ENCODE measurements at regions not wholly inside any gene's neighbourhood (a gene's known extent, or its start where the extent isn't known, plus 50 kb on each side); places are given as distances from the start of the nearest gene placed in this dataset.
"Not testable (repeated sequence)": the region's sequence is repeated elsewhere in the genome, so short reads cannot be mapped to it uniquely, and the experiment has no call there.

GRCh38 chr6:60574723-60575122 is 1711.3 kb downstream of the KHDRBS2 start:
- not testable (repeated sequence) for DNase-seq

- DNase-seq: not testable (repeated sequence)
These were observed 1713.4 kb downstream of the KHDRBS2 start for GRCh38 chr6:60572607-60573006.

GRCh38 chr6:60571293-60572016 is 1714.6 kb downstream of the KHDRBS2 start:
- DNase-seq: not testable (repeated sequence)

- not testable (repeated sequence) for DNase-seq
These were observed 1715.4 kb downstream of the KHDRBS2 start for GRCh38 chr6:60570599-60570998.

- not testable (repeated sequence) for DNase-seq
These were observed 1718.4 kb downstream of the KHDRBS2 start for GRCh38 chr6:60567447-60568187.

GRCh38 chr6:60566387-60566786 is 1719.6 kb downstream of the KHDRBS2 start:
- not testable (repeated sequence) for DNase-seq

- DNase-seq: not testable (repeated sequence)
These were observed 1726.3 kb downstream of the KHDRBS2 start for GRCh38 chr6:60559702-60560101.

- not testable (repeated sequence) for DNase-seq
These were observed 1738.7 kb downstream of the KHDRBS2 start for GRCh38 chr6:60547340-60547739.

GRCh38 chr6:60524770-60525169 is 1761.3 kb downstream of the KHDRBS2 start:
- DNase-seq: not testable (repeated sequence)

- peak; percentile 4 for DNase-seq
These were observed 1808.3 kb downstream of the KHDRBS2 start for GRCh38 chr6:60477747-60478146.

GRCh38 chr6:60473805-60474204 is 1812.2 kb downstream of the KHDRBS2 start:
- not testable (repeated sequence) for DNase-seq

GRCh38 chr6:60471426-60471825 is 1814.6 kb downstream of the KHDRBS2 start:
- not testable (repeated sequence) for DNase-seq

- DNase-seq: not testable (repeated sequence)
These were observed 1835.6 kb downstream of the KHDRBS2 start for GRCh38 chr6:60450428-60450827.

- DNase-seq: not testable (repeated sequence)
These were observed 1841.5 kb downstream of the KHDRBS2 start for GRCh38 chr6:60444532-60444931.

- not testable (repeated sequence) for DNase-seq
These were observed 1846.3 kb downstream of the KHDRBS2 start for GRCh38 chr6:60439709-60440108.

GRCh38 chr6:60422691-60423090 is 1863.3 kb downstream of the KHDRBS2 start:
- not testable (repeated sequence) for DNase-seq

GRCh38 chr6:60416118-60416517 is 1869.9 kb downstream of the KHDRBS2 start:
- DNase-seq: not testable (repeated sequence)

- DNase-seq: not testable (repeated sequence)
These were observed 1877.3 kb downstream of the KHDRBS2 start for GRCh38 chr6:60408747-60409146.

- not testable (repeated sequence) for DNase-seq
These were observed 1882.8 kb downstream of the KHDRBS2 start for GRCh38 chr6:60403268-60403667.

- not testable (repeated sequence) for DNase-seq
These were observed 1883.5 kb downstream of the KHDRBS2 start for GRCh38 chr6:60402490-60402889.

GRCh38 chr6:60395261-60395660 is 1890.8 kb downstream of the KHDRBS2 start:
- DNase-seq: not testable (repeated sequence)

GRCh38 chr6:60392969-60393368 is 1893.1 kb downstream of the KHDRBS2 start:
- not testable (repeated sequence) for DNase-seq

GRCh38 chr6:60389094-60389493 is 1896.9 kb downstream of the KHDRBS2 start:
- not testable (repeated sequence) for DNase-seq

GRCh38 chr6:60384614-60385013 is 1901.4 kb downstream of the KHDRBS2 start:
- peak; percentile 55 for DNase-seq
